Duodenal mucosa (tissue), 2 donors: ENCODE measurements at regions not wholly inside any gene's neighbourhood (a gene's known extent, or its start where the extent isn't known, plus 50 kb on each side); places are given as distances from the start of the nearest gene placed in this dataset.
"Not testable (repeated sequence)": the region's sequence is repeated elsewhere in the genome, so short reads cannot be mapped to it uniquely, and the experiment has no call there.

Experiments
- H3K27ac ChIP-seq: one replicate; pipeline ENCODE4 v1.7.0; 2013; ENCODE audit warnings: low read depth, low read length
- H3K27me3 ChIP-seq, 2 donors: one replicate each; pipeline ENCODE4 v1.7.0; 2013; ENCODE audit warnings: low read length in 2 of 2, control low read depth in 1 of 2; ENCODE audit not compliant: insufficient read depth in 2 of 2, control insufficient read depth in 1 of 2
- H3K36me3 ChIP-seq, 2 donors: one replicate each; pipeline ENCODE4 v1.7.0; 2013; ENCODE audit warnings: low read length in 2 of 2, control low read depth in 1 of 2; ENCODE audit not compliant: insufficient read depth in 2 of 2, control insufficient read depth in 1 of 2
- H3K4me1 ChIP-seq, 2 donors: one replicate each; pipeline ENCODE4 v1.7.0; 2013; ENCODE audit warnings: low read length in 2 of 2, control low read depth in 1 of 2; ENCODE audit not compliant: insufficient read depth in 2 of 2, control insufficient read depth in 1 of 2
- H3K4me3 ChIP-seq, 2 donors: one replicate each; pipeline ENCODE4 v1.7.0; 2013; ENCODE audit warnings: low read length in 2 of 2, low read depth in 1 of 2
- H3K9ac ChIP-seq, 2 donors: one replicate each; pipeline ENCODE4 v1.7.0; 2013; ENCODE audit warnings: low read length in 2 of 2, low read depth in 1 of 2
- H3K9me3 ChIP-seq, 2 donors: one replicate each; pipeline ENCODE4 v1.7.0; 2013; ENCODE audit warnings: low read length in 2 of 2, control low read depth in 1 of 2; ENCODE audit not compliant: control insufficient read depth in 1 of 2

- no peak overlapping the region for H3K27ac ChIP-seq
These were observed 191.9 kb upstream of the SLC35B3 start for GRCh38 chr6:8627085-8627861.

DNA sequence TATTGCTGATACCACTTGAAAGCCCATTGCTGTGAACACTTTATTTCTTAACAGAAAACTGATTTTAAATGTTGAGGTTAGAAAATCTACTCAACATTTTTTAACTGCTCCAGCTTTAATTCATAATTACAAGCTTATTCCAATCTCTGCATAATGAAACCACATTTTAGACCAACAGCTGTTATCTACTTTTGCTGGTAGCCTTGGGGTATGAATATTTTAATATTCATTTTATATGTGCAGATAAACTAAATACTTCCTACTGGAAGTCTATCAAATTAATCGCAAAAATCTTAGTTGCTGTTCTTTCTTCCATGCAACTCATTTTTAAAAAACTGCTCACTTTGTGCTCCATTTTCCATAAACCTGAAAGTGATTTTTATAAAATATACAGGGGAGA is 189.3 kb upstream of the SLC35B3 start:
- Histone ChIP-seq H3K27me3 (no peaks in the 10 kb centered on the region), H3K9me3 (no peaks in the 10 kb centered on the region), H3K36me3 (no peaks in the 10 kb centered on the region), H3K4me1 (no peaks in the 10 kb centered on the region), H3K27ac (no peak overlapping the region), H3K4me3 (no peak overlapping the region), H3K9ac (no peak overlapping the region)

More at GRCh38 chr6:8627085-8627861, 191.9 kb upstream of the SLC35B3 start:
- no peak overlapping the region for H3K4me3 ChIP-seq
- H3K36me3 ChIP-seq: no peaks in the 10 kb centered on the region
- peaks cover 0 to 10% of the 10 kb centered on the region in 2 donors for H3K9me3 ChIP-seq
- no peak overlapping the region for H3K9ac ChIP-seq
- no peaks in the 10 kb centered on the region for H3K4me1 ChIP-seq
- no peaks in the 10 kb centered on the region for H3K27me3 ChIP-seq

- H3K4me3 ChIP-seq: no peak overlapping the region
- H3K27ac ChIP-seq: no peak overlapping the region
- H3K27me3 ChIP-seq: no peaks in the 10 kb centered on the region
- peaks cover 0 to 2% of the 10 kb centered on the region in 2 donors for H3K9me3 ChIP-seq
- no peaks in the 10 kb centered on the region for H3K4me1 ChIP-seq
- H3K36me3 ChIP-seq: no peaks in the 10 kb centered on the region
- H3K9ac ChIP-seq: no peak overlapping the region
These were observed 188.1 kb upstream of the SLC35B3 start for GRCh38 chr6:8623441-8623840.

DNA sequence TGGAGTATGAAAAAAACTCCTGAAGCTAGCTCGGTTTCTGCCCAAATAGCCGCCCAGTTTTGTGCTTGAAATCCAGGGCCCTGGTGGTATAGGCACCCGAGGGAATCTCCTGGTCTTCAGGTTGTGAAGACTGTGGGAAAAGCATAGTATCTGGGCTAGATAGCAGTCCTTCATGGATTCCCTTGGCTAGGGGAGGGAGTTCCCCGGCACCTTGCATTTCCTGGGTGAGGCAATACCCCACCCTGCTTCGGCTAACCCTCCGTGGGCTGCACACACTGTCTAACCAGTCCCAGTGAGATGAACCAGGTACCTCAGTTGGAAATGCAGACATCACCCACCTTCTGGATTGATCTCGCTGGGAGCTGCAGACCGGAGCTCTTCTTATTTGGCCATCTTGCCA is 184.5 kb upstream of the SLC35B3 start:
- Histone ChIP-seq H3K27ac (no peak overlapping the region), H3K4me1 (no peaks in the 10 kb centered on the region), H3K9me3 (peaks cover 0 to 2% of the 10 kb centered on the region in 2 donors), H3K4me3 (no peak overlapping the region), H3K36me3 (no peaks in the 10 kb centered on the region), H3K27me3 (no peaks in the 10 kb centered on the region), H3K9ac (no peak overlapping the region)

DNA sequence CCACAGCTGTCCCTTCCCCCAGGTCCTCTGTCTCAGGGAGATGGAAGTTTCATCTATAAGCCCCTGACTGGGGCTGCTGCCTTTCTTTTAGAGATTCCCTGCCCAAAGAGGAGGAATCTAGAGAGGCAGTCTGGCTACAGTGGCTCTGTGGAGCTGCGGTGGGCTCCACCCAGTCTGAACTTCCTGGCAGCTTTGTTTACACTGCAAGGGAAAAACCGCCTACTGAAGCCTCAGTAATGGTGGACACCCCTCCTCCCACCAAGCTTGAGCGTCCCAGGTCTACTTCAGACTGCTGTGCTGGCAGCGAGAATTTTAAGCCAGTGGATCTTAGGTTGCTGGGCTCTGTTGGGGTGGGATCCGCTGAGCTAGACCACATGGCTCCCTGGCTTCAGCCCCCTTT is 184.1 kb upstream of the SLC35B3 start:
- H3K9ac ChIP-seq, H3K4me1 ChIP-seq, H3K27me3 ChIP-seq, H3K27ac ChIP-seq, H3K9me3 ChIP-seq, H3K4me3 ChIP-seq, H3K36me3 ChIP-seq: not testable (repeated sequence)

GRCh38 chr6:8608737-8609136 is 173.4 kb upstream of the SLC35B3 start:
- H3K27ac ChIP-seq: no peak overlapping the region
- H3K36me3 ChIP-seq: no peaks in the 10 kb centered on the region
- no peaks in the 10 kb centered on the region for H3K27me3 ChIP-seq
- no peaks in the 10 kb centered on the region for H3K4me1 ChIP-seq
- H3K9ac ChIP-seq: no peak overlapping the region
- H3K9me3 ChIP-seq: peaks cover 3 to 5% of the 10 kb centered on the region in 2 donors
- no peak overlapping the region for H3K4me3 ChIP-seq

GRCh38 chr6:8589941-8590729 is 154.8 kb upstream of the SLC35B3 start:
- Histone ChIP-seq H3K27ac (no peak overlapping the region), H3K4me3 (no peak overlapping the region), H3K27me3 (no peaks in the 10 kb centered on the region), H3K36me3 (no peaks in the 10 kb centered on the region), H3K4me1 (no peaks in the 10 kb centered on the region), H3K9ac (no peak overlapping the region), H3K9me3 (peaks cover 0 to 7% of the 10 kb centered on the region in 2 donors)

GRCh38 chr6:8588176-8588575 is 152.8 kb upstream of the SLC35B3 start:
- H3K36me3 ChIP-seq: no peaks in the 10 kb centered on the region
- H3K27ac ChIP-seq: no peak overlapping the region
- no peaks in the 10 kb centered on the region for H3K4me1 ChIP-seq
- peaks cover 0 to 10% of the 10 kb centered on the region in 2 donors for H3K9me3 ChIP-seq
- H3K27me3 ChIP-seq: no peaks in the 10 kb centered on the region
- H3K4me3 ChIP-seq: no peak overlapping the region
- no peak overlapping the region for H3K9ac ChIP-seq

DNA sequence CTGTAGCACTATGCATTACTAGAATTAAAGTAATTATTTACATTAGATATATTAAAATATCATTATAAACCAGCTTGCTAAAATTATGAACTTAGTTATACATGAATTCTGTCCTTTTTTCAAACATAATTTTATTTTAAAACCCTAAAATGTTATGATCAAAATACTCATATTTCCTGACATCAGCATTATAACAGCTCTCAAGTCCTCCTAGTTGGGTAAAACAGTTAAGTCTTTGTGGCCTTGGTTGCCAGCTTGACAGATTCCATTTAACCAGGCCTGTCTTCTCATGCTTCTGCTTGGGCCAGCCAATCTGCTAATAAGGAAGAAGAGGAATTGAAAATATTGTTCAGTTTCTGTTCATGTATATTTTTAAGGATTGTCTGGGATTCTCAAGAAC is 147.9 kb upstream of the SLC35B3 start:
- peaks cover 0 to 6% of the 10 kb centered on the region in 2 donors for H3K9me3 ChIP-seq
- H3K27me3 ChIP-seq: no peaks in the 10 kb centered on the region
- H3K4me1 ChIP-seq: no peaks in the 10 kb centered on the region
- no peak overlapping the region for H3K9ac ChIP-seq
- no peaks in the 10 kb centered on the region for H3K36me3 ChIP-seq
- no peak overlapping the region for H3K27ac ChIP-seq
- H3K4me3 ChIP-seq: no peak overlapping the region

- Histone ChIP-seq H3K27ac (no peak overlapping the region), H3K27me3 (no peaks in the 10 kb centered on the region), H3K4me1 (no peaks in the 10 kb centered on the region), H3K36me3 (no peaks in the 10 kb centered on the region), H3K9me3 (peaks cover 0 to 6% of the 10 kb centered on the region in 2 donors), H3K4me3 (no peak overlapping the region), H3K9ac (no peak overlapping the region)
These were observed 144.0 kb upstream of the SLC35B3 start for GRCh38 chr6:8579372-8579771.
